Sigmoid colon (tissue), 4 donors: ENCODE measurements at regions not wholly inside any gene's neighbourhood (a gene's known extent, or its start where the extent isn't known, plus 50 kb on each side); places are given as distances from the start of the nearest gene placed in this dataset.

Experiments
- EP300 ChIP-seq, 4 donors: sonication (generic); formaldehyde crosslinking; IDR thresholded peaks; one replicate each; pipeline ENCODE4 v1.6.1; 2017; ENCODE audit warnings: antibody characterized with exemption in 4 of 4
- POLR2A ChIP-seq, 2 donors: fragments of 450-650 bp; IDR thresholded peaks; one replicate each; pipeline ENCODE4 v1.6.1; 2016; ENCODE audit warnings: antibody characterized with exemption in 2 of 2, mild to moderate bottlenecking in 2 of 2, moderate library complexity in 2 of 2
- POLR2AphosphoS5 ChIP-seq, 4 donors: sonication (generic); formaldehyde crosslinking; IDR thresholded peaks; one replicate each; pipeline ENCODE4 v1.6.1; 2017; ENCODE audit warnings: antibody characterized with exemption in 4 of 4
- TF ChIP-seq, protein P1 (sequence below), 4 experiments: fragments of 450-650 bp in 3 of 4; fragments of 200-600 bp in 1 of 4; IDR thresholded peaks; one replicate each; pipeline ENCODE4 v1.5.1; 2016 to 2019; ENCODE audit warnings: antibody characterized with exemption in 4 of 4, mild to moderate bottlenecking in 3 of 4, moderate library complexity in 2 of 4

DNA sequence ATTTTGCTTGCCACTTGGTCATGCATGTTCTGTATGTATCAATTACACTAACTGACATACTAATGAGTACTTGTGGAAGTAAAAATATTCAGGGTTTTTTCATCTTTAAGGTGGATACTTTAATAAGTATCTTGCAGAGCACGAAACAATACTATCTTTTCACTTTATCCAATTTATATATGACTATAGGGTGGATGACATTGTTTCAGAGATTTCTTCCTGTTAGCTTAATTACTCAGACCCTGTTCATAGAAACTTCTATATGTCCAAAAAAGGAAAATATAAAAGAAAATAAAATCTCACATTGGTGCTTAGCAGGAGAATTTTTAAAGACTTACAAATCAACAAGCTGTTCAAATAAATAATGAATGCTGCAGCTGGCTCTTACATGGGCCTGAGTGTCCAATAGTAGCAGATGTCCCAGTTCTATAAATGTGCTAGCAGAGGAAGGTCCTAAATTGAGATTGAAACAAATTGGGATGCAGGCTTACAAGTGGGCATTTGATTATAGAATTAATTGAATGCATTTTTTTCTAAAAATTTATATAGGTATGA is 91.5 kb upstream of the THSD7A start:
- TF ChIP-seq, protein P1, sequence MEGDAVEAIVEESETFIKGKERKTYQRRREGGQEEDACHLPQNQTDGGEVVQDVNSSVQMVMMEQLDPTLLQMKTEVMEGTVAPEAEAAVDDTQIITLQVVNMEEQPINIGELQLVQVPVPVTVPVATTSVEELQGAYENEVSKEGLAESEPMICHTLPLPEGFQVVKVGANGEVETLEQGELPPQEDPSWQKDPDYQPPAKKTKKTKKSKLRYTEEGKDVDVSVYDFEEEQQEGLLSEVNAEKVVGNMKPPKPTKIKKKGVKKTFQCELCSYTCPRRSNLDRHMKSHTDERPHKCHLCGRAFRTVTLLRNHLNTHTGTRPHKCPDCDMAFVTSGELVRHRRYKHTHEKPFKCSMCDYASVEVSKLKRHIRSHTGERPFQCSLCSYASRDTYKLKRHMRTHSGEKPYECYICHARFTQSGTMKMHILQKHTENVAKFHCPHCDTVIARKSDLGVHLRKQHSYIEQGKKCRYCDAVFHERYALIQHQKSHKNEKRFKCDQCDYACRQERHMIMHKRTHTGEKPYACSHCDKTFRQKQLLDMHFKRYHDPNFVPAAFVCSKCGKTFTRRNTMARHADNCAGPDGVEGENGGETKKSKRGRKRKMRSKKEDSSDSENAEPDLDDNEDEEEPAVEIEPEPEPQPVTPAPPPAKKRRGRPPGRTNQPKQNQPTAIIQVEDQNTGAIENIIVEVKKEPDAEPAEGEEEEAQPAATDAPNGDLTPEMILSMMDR (IDR thresholded peaks at IDR 0.05): no peak
- TF ChIP-seq POLR2A (IDR thresholded peaks at IDR 0.05) (no peak), EP300 (IDR thresholded peaks at IDR 0.05) (no peak), POLR2AphosphoS5 (IDR thresholded peaks at IDR 0.05) (no peak)
